Activated T-cell treated with anti-CD3 and anti-CD28 coated beads, Interleukin-2, amount 50 U/mL, for 72 hours (primary cell): ENCODE measurements at regions not wholly inside any gene's neighbourhood (a gene's known extent, or its start where the extent isn't known, plus 50 kb on each side); places are given as distances from the start of the nearest gene placed in this dataset.

Experiments
- ATAC-seq, 2 donors: fragments of 150-1000 bp; cut with Tn5 transposase; replicated peaks in 1 of 2; 2 replicates each; pipeline ENCODE4 v1.10.0; 2021; ENCODE audit warnings: moderate library complexity in 2 of 2, mild to moderate bottlenecking in 1 of 2
- DNase-seq, 2 donors: peaks; one replicate each; pipeline ENCODE4 v3.0.0; 2021 to 2022; ENCODE audit warnings: mixed read lengths in 1 of 2
- H3K27ac Mint-ChIP-seq: one replicate; pipeline ENCODE4 v1.8.0; 2022; ENCODE audit warnings: mild to moderate bottlenecking, moderate library complexity, mixed read lengths
- H3K27me3 Mint-ChIP-seq: one replicate; pipeline ENCODE4 v1.8.0; 2022; ENCODE audit warnings: low read depth, mixed read lengths
- H3K36me3 Mint-ChIP-seq, 2 donors: one replicate each; pipeline ENCODE4 v1.8.0; 2022; ENCODE audit warnings: mixed read lengths in 2 of 2, mild to moderate bottlenecking in 1 of 2; ENCODE audit not compliant: insufficient read depth in 2 of 2
- H3K4me1 Mint-ChIP-seq: one replicate; pipeline ENCODE4 v1.8.0; 2022; ENCODE audit warnings: low read depth, mixed read lengths
- H3K4me3 Mint-ChIP-seq, 2 donors: one replicate each; pipeline ENCODE4 v1.8.0; 2022; ENCODE audit warnings: mild to moderate bottlenecking in 2 of 2, mixed read lengths in 2 of 2, moderate library complexity in 2 of 2
- H3K9me3 Mint-ChIP-seq, 2 donors: one replicate each; pipeline ENCODE4 v1.8.0; 2022; ENCODE audit warnings: mixed read lengths in 2 of 2

GRCh38 chr2:147086715-147087114 is 758.1 kb upstream of the ACVR2A start:
- no peak for DNase-seq
- H3K4me1 Mint-ChIP-seq = peaks cover 4% of the 10 kb centered on the region
- H3K27me3 Mint-ChIP-seq = peaks cover 12% of the 10 kb centered on the region
- H3K4me3 Mint-ChIP-seq = no peak overlapping the region
- no peak overlapping the region for H3K27ac Mint-ChIP-seq
- ATAC-seq = no peak
- no peaks in the 10 kb centered on the region for H3K9me3 Mint-ChIP-seq
- H3K36me3 Mint-ChIP-seq = no peaks in the 10 kb centered on the region

GRCh38 chr2:147083664-147084063 is 761.2 kb upstream of the ACVR2A start:
- Mint-ChIP-seq H3K27ac (no peak overlapping the region), H3K9me3 (no peaks in the 10 kb centered on the region), H3K4me1 (no peaks in the 10 kb centered on the region), H3K4me3 (no peak overlapping the region), H3K27me3 (peaks cover 6% of the 10 kb centered on the region), H3K36me3 (no peaks in the 10 kb centered on the region)
- DNase-seq = no peak
- no peak for ATAC-seq

- H3K9me3 Mint-ChIP-seq = no peaks in the 10 kb centered on the region
- peaks cover 11% of the 10 kb centered on the region for H3K27me3 Mint-ChIP-seq
- peak; percentile 41 to 43 for ATAC-seq
- peak; percentile 39 to 62 for DNase-seq
- H3K36me3 Mint-ChIP-seq = no peaks in the 10 kb centered on the region
- H3K4me1 Mint-ChIP-seq = no peaks in the 10 kb centered on the region
- H3K4me3 Mint-ChIP-seq = no peak overlapping the region
- no peak overlapping the region for H3K27ac Mint-ChIP-seq
These were observed 761.8 kb upstream of the ACVR2A start for GRCh38 chr2:147082850-147083522.

- peaks cover 22% of the 10 kb centered on the region for H3K27me3 Mint-ChIP-seq
- no peak for DNase-seq
These were observed 763.0 kb upstream of the ACVR2A start for GRCh38 chr2:147081831-147082230.

GRCh38 chr2:147076634-147077033 is 768.2 kb upstream of the ACVR2A start:
- DNase-seq (no peak), ATAC-seq (no peak)
- Mint-ChIP-seq H3K27ac (no peak overlapping the region), H3K4me3 (no peak overlapping the region), H3K27me3 (peaks cover 26% of the 10 kb centered on the region), H3K36me3 (no peaks in the 10 kb centered on the region), H3K9me3 (no peaks in the 10 kb centered on the region), H3K4me1 (no peaks in the 10 kb centered on the region)

More at GRCh38 chr2:147081831-147082230, 763.0 kb upstream of the ACVR2A start:
- Mint-ChIP-seq H3K4me3 (no peak overlapping the region), H3K36me3 (no peaks in the 10 kb centered on the region), H3K4me1 (no peaks in the 10 kb centered on the region), H3K27ac (no peak overlapping the region), H3K9me3 (no peaks in the 10 kb centered on the region)
- no peak for ATAC-seq

- Mint-ChIP-seq H3K4me1 (peaks cover 9% of the 10 kb centered on the region), H3K4me3 (no peak overlapping the region), H3K27ac (no peak overlapping the region), H3K36me3 (peaks cover 0 to 3% of the 10 kb centered on the region in 2 donors), H3K9me3 (peaks cover 2 to 7% of the 10 kb centered on the region in 2 donors), H3K27me3 (peaks cover 6% of the 10 kb centered on the region)
- ATAC-seq (no peak), DNase-seq (no peak)
These were observed 776.8 kb upstream of the ACVR2A start for GRCh38 chr2:147068071-147068470.

- DNase-seq (no peak), ATAC-seq (no peak)
- Mint-ChIP-seq H3K4me3 (no peak overlapping the region), H3K27ac (no peak overlapping the region), H3K4me1 (peaks cover 9% of the 10 kb centered on the region), H3K36me3 (peaks cover 0 to 3% of the 10 kb centered on the region in 2 donors), H3K27me3 (peaks cover 6% of the 10 kb centered on the region), H3K9me3 (peaks cover 2 to 7% of the 10 kb centered on the region in 2 donors)
These were observed 777.7 kb upstream of the ACVR2A start for GRCh38 chr2:147067136-147067535.

- Mint-ChIP-seq H3K27ac (no peak overlapping the region), H3K9me3 (peaks cover 0 to 5% of the 10 kb centered on the region in 2 donors), H3K27me3 (peaks cover 12% of the 10 kb centered on the region), H3K4me1 (no peaks in the 10 kb centered on the region), H3K36me3 (peaks cover 0 to 2% of the 10 kb centered on the region in 2 donors), H3K4me3 (no peak overlapping the region)
- no peak for ATAC-seq
- DNase-seq = no peak
These were observed 782.8 kb upstream of the ACVR2A start for GRCh38 chr2:147062073-147062472.

GRCh38 chr2:147061269-147061668 is 783.6 kb upstream of the ACVR2A start:
- peaks cover 12% of the 10 kb centered on the region for H3K27me3 Mint-ChIP-seq
- H3K36me3 Mint-ChIP-seq = peaks cover 0 to 2% of the 10 kb centered on the region in 2 donors
- no peaks in the 10 kb centered on the region for H3K4me1 Mint-ChIP-seq
- DNase-seq (no peak), ATAC-seq (no peak)
- H3K9me3 Mint-ChIP-seq = peaks cover 0 to 5% of the 10 kb centered on the region in 2 donors
- no peak overlapping the region for H3K27ac Mint-ChIP-seq
- no peak overlapping the region for H3K4me3 Mint-ChIP-seq

- no peak overlapping the region for H3K27ac Mint-ChIP-seq
- no peaks in the 10 kb centered on the region for H3K36me3 Mint-ChIP-seq
- DNase-seq (no peak), ATAC-seq (no peak)
- H3K27me3 Mint-ChIP-seq = peaks cover 20% of the 10 kb centered on the region
- H3K4me3 Mint-ChIP-seq = no peak overlapping the region
- H3K9me3 Mint-ChIP-seq = no peaks in the 10 kb centered on the region
- no peaks in the 10 kb centered on the region for H3K4me1 Mint-ChIP-seq
These were observed 786.8 kb upstream of the ACVR2A start for GRCh38 chr2:147057892-147058490.

- Mint-ChIP-seq H3K36me3 (no peaks in the 10 kb centered on the region), H3K4me1 (no peaks in the 10 kb centered on the region), H3K4me3 (no peak overlapping the region), H3K9me3 (no peaks in the 10 kb centered on the region), H3K27ac (no peak overlapping the region), H3K27me3 (peaks cover 20% of the 10 kb centered on the region)
- ATAC-seq (no peak), DNase-seq (no peak)
These were observed 793.0 kb upstream of the ACVR2A start for GRCh38 chr2:147051814-147052213.

- ATAC-seq (no peak), DNase-seq (no peak)
- Mint-ChIP-seq H3K36me3 (no peaks in the 10 kb centered on the region), H3K4me1 (no peaks in the 10 kb centered on the region), H3K27ac (no peak overlapping the region), H3K27me3 (peaks cover 20% of the 10 kb centered on the region), H3K4me3 (no peak overlapping the region), H3K9me3 (no peaks in the 10 kb centered on the region)
These were observed 793.6 kb upstream of the ACVR2A start for GRCh38 chr2:147051248-147051647.

- Mint-ChIP-seq H3K9me3 (no peaks in the 10 kb centered on the region), H3K36me3 (no peaks in the 10 kb centered on the region), H3K27me3 (peaks cover 20% of the 10 kb centered on the region), H3K4me3 (no peak overlapping the region), H3K4me1 (no peaks in the 10 kb centered on the region), H3K27ac (no peak overlapping the region)
- DNase-seq (no peak), ATAC-seq (no peak)
These were observed 794.9 kb upstream of the ACVR2A start for GRCh38 chr2:147049957-147050356.

- H3K9me3 Mint-ChIP-seq = no peaks in the 10 kb centered on the region
- H3K4me1 Mint-ChIP-seq = no peaks in the 10 kb centered on the region
- no peak overlapping the region for H3K27ac Mint-ChIP-seq
- no peaks in the 10 kb centered on the region for H3K36me3 Mint-ChIP-seq
- no peak overlapping the region for H3K4me3 Mint-ChIP-seq
- no peak for DNase-seq
- no peak for ATAC-seq
- H3K27me3 Mint-ChIP-seq = peaks cover 8% of the 10 kb centered on the region
These were observed 798.4 kb upstream of the ACVR2A start for GRCh38 chr2:147046473-147046872.
